RWPE2 (cell line): ENCODE measurements at regions not wholly inside any gene's neighbourhood (a gene's known extent, or its start where the extent isn't known, plus 50 kb on each side); places are given as distances from the start of the nearest gene placed in this dataset.
A peak's percentile ranks its signal among the peaks of the same experiment; 100 is the strongest.

Experiments
- ATAC-seq: fragments of 200-7000 bp; cut with Tn5 transposase; 3 replicates; pipeline ENCODE4 v1.9.1; 2021; ENCODE audit warnings: low read depth
- DNase-seq: peaks from one replicate; pipeline ENCODE4 v3.0.0-alpha.2; 2020; ENCODE audit warnings: low spot score
- H3K27ac ChIP-seq: fragments of 450-650 bp; 2 replicates; pipeline ENCODE4 v1.5.1; 2017; ENCODE audit warnings: mild to moderate bottlenecking; ENCODE audit not compliant: poor library complexity, severe bottlenecking
- H3K27me3 ChIP-seq: fragments of 250-450 bp; sonication (Bioruptor Pico); 2 replicates; pipeline ENCODE4 v1.5.1; 2021; ENCODE audit warnings: mild to moderate bottlenecking, moderate library complexity; ENCODE audit not compliant: insufficient read depth, poor library complexity, severe bottlenecking
- H3K36me3 ChIP-seq: fragments of 250-450 bp; sonication (Bioruptor Pico); 2 replicates; pipeline ENCODE4 v1.5.1; 2020; ENCODE audit warnings: low read depth, mild to moderate bottlenecking, moderate library complexity
- H3K4me1 ChIP-seq: fragments of 250-450 bp; sonication (Bioruptor Pico); 2 replicates; pipeline ENCODE4 v1.5.1; 2021; ENCODE audit warnings: mild to moderate bottlenecking, moderate library complexity; ENCODE audit not compliant: insufficient read depth, poor library complexity, severe bottlenecking
- H3K4me3 ChIP-seq: fragments of 250-450 bp; sonication (Bioruptor Pico); 2 replicates; pipeline ENCODE4 v1.5.1; 2021; ENCODE audit warnings: mild to moderate bottlenecking, moderate library complexity; ENCODE audit not compliant: severe bottlenecking
- H3K9me3 ChIP-seq: fragments of 250-450 bp; sonication (Bioruptor Pico); 2 replicates; pipeline ENCODE4 v1.5.1; 2021; ENCODE audit warnings: mild to moderate bottlenecking, moderate library complexity; ENCODE audit not compliant: severe bottlenecking
- CTCF ChIP-seq: fragments of 450-650 bp; IDR thresholded peaks from one replicate; pipeline ENCODE4 v1.5.1; 2017; ENCODE audit warnings: mild to moderate bottlenecking, moderate library complexity; ENCODE audit not compliant: poor library complexity, severe bottlenecking

- DNase-seq = no peak
Measured at GRCh38 chr3:23666818-23667217, 138.9 kb upstream of the UBE2E1 start.

GRCh38 chr3:23667536-23668429 lies 138.0 kb upstream of the UBE2E1 start:
- no peak for ATAC-seq
- no peak for TF ChIP-seq CTCF

More at GRCh38 chr3:23666818-23667217, 138.9 kb upstream of the UBE2E1 start:
- TF ChIP-seq CTCF = no peak
- peaks cover 19% of the 10 kb centered on the region for H3K4me1 ChIP-seq
- no peaks in the 10 kb centered on the region for H3K9me3 ChIP-seq
- H3K4me3 ChIP-seq = no peak overlapping the region
- no peak overlapping the region for H3K27ac ChIP-seq
- no peaks in the 10 kb centered on the region for H3K36me3 ChIP-seq
- ATAC-seq = no peak
- no peaks in the 10 kb centered on the region for H3K27me3 ChIP-seq

GRCh38 chr3:23668430-23668904 lies 137.3 kb upstream of the UBE2E1 start:
- peaks cover 19% of the 10 kb centered on the region for H3K4me1 ChIP-seq
- ATAC-seq = peak; percentile 93
- DNase-seq = no peak
- no peaks in the 10 kb centered on the region for H3K36me3 ChIP-seq
- H3K27ac ChIP-seq = peak overlapping the region; percentile 80
- TF ChIP-seq CTCF = no peak
- no peak overlapping the region for H3K4me3 ChIP-seq
- no peaks in the 10 kb centered on the region for H3K9me3 ChIP-seq
- no peaks in the 10 kb centered on the region for H3K27me3 ChIP-seq

More at GRCh38 chr3:23667536-23668429, 138.0 kb upstream of the UBE2E1 start:
- no peak overlapping the region for H3K4me3 ChIP-seq
- H3K27me3 ChIP-seq = no peaks in the 10 kb centered on the region
- peaks cover 19% of the 10 kb centered on the region for H3K4me1 ChIP-seq
- H3K9me3 ChIP-seq = no peaks in the 10 kb centered on the region
- H3K27ac ChIP-seq = peak overlapping the region; percentile 80
- DNase-seq = no peak
- no peaks in the 10 kb centered on the region for H3K36me3 ChIP-seq

GRCh38 chr3:23669541-23670255 lies 136.1 kb upstream of the UBE2E1 start:
- DNase-seq (no peak), ATAC-seq (no peak)
- H3K36me3 ChIP-seq = no peaks in the 10 kb centered on the region
- H3K27me3 ChIP-seq = no peaks in the 10 kb centered on the region
- no peak overlapping the region for H3K4me3 ChIP-seq
- peak overlapping the region; percentile 80 for H3K27ac ChIP-seq
- H3K4me1 ChIP-seq = peaks cover 19% of the 10 kb centered on the region
- H3K9me3 ChIP-seq = no peaks in the 10 kb centered on the region
- no peak for TF ChIP-seq CTCF
